Embryonic facial prominence (tissue), 1 donor: ENCODE measurements at regions not wholly inside any gene's neighbourhood (a gene's known extent, or its start where the extent isn't known, plus 50 kb on each side); places are given as distances from the start of the nearest gene placed in this dataset.

ENCODE experiments used
- DNase-seq: peaks from one replicate; pipeline ENCODE4 v3.0.0-alpha.2; 2016; ENCODE audit errors: extremely low spot score

DNA sequence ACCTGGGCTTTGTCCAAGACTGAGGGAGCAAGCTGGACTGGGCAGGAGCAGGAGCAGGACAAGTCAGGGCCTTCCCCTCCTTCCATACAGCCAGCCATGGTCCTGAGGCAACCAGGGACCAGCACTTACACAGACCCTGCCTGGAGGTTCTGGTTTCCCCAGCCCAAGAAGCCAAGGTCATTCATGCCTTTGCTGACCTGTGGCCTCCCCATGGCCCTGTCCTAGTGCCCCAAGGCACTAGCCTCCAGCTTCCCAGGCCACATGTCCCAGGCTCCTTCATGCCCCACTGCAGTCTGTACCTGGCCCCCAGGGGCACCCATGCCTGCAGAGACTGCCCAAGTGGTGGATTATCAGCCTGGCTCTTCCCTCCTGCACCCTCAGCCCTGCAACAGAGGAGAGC is 243.9 kb downstream of the TOMM20 start:
- no peak for DNase-seq

DNA sequence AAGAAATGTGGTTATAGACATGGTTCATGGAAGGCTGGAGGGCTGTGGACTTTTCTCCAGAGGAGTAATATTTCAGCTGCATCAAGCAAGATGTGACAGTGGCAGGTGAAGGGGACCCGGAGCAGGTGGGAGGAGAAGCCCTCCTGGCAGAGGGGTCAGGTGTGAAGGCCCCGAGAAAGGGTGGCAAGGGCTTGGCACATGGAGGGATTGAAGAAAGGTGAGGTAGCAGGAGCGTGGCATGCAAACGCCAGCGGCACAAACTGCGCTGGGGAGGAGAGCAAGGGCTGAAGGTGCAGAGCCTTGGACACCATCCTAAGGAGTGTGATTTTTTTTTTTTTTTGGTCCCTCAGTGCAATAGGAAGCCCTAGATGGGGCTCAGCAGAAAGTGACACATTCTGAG is 244.6 kb downstream of the TOMM20 start:
- DNase-seq, result no peak

DNA sequence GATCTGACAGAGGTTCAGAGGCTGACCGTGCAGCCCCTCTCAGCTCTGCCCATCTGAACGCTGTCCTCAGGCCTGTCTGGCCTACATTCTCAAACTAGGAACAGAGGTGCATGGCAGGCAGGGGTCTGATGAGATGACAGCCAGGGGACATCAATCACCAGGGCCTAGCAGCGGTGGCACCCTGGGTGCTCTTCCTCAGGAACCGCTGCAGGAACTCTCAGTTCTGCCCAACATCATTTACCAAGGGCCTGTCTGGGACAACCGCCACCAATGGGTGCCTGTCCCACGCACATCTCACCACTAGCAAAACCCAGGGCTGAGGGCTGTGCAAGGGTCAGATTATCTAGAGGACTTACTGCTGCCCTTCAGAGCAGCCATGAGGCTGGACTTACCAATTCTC is 245.7 kb downstream of the TOMM20 start:
- no peak for DNase-seq

DNA sequence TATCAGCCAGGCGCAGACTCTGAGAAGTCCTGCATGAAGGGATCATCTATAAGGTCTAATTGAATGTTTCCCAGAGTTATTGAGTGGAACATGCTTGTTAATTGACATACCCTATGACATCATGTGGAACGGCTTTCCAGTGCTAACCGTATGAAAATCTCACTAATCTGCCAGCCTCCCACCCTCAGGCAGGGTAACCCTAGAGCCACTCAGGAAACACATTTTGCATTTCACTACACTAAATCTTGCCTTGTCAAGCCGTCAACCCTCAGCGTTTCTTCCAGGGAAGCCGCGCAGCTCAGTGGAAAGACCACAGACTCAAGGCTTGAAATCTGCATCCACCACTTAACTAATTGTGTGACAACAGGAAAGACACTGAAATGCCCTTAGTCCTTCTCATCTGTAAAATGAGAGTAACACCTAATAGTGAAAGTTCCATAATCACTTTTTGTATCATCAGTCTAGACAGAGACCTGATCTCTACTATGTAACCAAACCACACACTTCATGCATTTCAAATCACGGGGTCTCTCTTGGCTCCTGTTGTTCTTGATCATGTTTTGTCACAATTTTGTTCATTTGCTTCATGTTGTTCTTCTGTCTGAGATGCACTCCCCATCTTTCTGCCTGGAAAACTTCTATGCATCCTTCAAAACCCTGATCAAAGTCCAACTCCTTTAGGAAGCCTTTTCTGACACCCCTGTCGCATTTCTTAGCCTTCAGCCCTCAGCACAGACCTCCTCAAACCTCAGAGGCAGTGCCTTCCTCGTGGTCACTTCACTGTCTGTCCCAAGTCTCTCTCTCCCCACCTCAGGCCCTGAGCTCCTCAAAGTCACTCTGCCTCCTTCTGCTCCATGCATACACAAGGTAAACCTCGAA is 246.5 kb downstream of the TOMM20 start:
- no peak for DNase-seq

DNA sequence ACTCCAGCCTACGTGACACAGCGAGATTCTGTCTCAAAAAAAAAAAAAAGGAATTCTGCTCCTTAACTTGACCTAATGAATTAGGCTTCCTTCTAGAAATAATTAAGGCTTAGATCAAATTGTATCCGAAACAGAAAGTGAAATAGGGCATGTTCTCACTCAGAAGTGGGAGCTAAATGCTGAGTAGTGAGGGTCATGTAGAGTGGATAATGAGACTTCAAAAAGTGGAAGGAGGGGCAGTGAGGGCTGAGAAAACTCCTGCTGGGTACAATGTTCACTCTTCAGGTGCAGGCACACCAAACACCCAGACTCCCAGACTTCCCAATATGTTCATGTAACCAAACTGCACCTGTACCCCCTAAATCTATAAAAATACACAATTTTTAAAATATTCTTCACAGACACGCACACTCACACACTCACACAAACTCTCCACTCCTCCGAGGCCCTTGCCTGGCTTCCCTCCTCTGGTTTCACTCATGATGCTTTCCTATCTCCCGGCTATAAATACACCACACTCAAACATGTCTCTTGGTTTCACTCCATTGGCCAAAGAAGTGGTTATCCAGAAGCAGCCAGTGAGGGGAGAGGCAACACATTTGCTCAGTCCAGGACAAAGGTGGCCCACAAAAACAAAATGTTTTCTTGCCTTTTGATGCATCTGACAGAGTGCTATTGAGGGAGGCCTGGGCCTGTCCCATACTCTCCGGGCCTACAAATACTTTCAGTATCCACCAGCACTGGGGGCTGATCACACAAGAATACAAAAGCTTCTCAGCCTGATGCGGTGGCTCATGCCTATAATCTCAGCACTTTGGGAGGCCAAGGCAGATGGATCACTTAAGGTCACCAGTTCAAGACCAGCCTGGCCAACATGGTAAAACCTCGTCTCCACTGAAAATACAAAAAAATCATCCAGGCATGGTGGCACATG is 249.2 kb downstream of the TOMM20 start:
- no peak for DNase-seq

DNA sequence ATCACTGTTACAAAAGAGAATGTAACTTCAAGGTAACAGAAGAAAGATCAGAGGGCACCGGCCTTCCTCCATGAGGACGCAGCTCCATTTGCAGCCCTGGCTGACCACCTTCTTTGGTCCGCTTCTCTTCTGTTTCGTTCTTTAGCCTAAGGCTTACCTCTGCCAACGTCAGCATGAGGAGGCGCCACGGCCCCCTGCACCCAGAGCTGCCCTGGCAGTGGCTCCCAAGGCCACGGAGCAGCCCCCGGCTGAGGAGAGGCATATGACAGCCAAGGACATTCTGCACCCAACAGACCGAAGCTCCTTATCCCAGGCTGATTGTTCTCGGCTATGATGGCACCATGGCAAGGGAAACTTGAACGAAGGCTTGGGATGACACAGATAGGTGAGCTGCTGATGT is 250.3 kb downstream of the TOMM20 start:
- no peak for DNase-seq

DNA sequence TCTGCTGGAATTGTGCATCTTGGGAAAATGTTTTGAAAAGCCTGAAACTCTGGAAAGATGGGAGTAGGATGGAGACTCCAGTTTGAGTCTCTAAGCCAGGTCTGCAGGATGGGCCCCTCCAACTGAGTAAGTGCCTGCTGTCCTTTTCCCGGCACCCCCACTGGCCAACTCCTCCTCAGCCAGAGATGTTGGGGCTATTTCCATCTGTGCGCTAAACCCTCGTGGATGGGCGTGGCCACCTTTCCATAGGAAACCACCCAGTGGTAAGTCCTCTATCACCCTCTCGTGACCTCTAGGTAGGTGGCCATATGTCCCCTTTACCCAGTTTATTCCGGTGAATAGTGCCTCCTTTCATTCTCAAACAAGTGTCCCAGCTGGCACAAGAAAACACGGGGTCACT is 250.9 kb downstream of the TOMM20 start:
- no peak for DNase-seq

DNA sequence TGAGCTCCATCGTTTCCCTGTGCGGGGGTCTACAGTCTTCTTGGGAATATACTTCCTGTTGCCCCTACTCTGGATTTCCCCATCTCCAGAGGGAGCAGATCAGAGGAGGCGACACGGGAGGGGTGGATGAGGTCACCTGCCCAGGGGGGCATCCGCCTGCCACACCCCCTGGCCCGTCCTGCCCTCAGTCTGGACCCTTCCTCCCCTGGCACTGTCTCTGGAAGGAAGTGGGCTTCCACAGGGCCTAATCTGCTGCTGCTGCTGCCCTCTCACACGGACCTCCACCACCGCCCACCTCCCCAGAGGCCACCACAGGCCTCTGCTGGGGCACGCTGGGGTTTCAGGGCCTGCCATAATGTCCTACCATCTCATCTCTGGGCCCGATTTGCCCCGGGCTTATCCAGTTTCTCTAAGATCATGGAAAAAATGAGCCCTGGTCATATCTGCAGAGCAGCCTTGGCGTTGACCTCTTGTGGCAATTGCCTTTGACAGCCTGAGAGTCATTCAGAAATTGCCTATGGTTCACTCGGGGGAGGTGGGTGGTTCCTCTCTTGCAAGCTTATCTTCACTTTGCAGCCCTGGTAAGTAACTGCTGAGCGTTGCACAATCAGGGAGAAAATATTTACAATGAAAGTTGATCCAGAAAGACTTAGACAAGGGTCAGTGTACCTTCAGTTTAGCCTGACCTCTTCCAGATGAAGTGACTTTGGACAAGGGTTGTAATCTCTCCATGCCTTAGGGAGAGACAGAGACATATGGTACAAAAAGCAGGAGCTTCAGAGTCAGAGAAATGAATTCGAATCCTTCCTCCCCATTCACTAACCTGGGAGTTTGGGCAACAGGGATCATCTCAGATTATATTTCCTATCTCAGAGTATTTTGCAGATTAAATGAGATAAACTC is 252.4 kb downstream of the TOMM20 start:
- DNase-seq, result no peak

DNA sequence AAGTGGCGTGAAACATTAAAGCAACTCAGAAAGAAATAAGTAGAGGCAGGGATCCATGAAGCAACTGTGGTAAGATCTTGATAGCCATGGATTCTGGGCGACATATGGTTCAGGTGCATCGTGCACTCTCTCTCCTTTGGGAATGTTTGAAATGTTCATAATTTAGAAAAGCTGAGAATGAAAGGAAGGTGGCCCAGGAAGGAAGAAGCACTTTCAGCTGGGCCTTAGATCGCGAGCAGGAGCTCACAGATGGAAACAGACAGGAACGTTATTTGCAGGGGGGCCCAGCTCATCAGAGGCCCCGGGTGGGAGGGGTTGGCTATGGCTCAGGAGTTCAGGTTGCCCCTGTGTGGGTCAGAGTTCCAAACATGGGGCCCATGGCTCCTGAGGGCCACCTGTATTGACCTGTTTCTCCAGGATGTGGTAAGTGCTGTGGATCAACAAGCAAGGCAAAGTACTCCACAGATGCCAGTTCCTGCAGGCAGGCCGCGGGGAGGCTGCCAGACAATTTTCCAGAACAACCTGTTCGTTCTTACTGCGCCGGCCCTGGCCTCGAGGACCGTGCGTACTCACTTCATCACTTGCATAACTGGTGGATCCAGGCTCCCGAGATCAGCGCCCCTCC is 253.2 kb downstream of the TOMM20 start:
- DNase-seq, result no peak

DNA sequence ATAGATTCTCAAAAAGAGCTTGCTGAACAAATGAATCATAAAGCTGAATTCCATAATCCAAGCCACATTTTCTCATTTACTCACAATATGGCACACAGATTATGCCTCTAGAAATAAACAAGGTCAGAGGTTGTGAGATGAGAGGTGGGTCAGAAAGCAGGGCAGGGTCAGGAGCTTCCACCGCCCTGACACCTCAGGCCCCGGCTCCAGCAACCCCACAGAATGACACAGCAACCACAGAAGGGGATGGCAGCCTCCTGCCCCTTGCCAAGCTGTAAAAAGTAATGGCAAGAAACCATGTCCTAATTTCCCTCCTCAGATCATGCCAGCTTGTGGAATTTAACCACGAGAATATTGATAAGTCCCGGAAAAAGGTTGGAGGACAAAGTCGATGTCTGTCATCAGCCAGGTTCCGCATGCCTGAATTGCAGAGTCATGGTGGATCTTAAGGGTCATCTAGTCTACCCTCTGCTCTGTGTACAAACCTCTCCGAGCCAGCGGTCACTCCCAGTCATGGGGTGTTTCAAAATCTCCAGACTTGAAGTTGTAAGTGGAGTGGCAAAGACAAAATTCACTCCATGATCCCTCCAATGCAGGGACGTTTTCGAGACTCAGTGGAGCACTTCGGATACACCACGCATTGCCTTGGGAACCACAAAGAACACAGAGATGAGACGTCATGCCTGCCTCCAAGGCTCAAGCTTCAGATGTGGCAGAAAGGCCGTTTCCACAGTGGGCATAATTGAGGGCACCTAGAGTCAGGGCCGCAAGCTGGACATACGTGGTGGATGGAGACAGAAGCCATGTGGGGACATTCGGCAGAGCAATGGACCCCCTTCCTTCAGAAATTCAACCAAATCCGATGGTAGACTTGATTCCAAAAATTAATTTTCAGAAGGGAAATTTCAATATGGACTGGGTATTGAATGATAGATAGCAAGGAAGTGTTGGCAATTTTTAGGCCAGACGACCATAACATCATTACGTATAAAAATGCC is 254.0 kb downstream of the TOMM20 start:
- no peak for DNase-seq

DNA sequence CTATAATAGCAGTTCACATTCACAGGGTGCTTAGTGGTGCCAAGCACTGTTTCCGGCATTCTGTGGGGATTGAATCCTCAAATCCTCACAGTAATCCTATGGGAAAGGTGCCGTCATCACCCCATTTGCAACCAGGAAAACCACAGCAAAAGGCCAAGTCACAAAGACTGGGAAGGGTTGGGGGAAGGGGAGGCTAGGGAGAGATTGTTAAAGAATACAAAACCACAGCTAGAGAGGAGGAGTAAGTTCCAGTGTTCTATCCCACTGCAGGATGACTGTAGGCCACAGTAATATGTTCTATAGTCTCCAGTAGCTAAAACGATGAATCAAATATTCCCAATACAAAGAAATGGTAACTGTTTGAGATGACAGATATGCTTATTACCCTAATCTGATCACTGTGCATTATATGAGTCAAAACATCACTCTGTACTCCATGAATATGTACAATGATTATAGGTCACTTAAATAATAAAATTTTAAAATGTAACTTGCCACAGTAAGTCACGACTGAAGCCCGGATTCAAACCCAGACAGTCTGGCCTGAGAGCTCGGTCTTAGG is 256.8 kb downstream of the TOMM20 start:
- no peak for DNase-seq

DNA sequence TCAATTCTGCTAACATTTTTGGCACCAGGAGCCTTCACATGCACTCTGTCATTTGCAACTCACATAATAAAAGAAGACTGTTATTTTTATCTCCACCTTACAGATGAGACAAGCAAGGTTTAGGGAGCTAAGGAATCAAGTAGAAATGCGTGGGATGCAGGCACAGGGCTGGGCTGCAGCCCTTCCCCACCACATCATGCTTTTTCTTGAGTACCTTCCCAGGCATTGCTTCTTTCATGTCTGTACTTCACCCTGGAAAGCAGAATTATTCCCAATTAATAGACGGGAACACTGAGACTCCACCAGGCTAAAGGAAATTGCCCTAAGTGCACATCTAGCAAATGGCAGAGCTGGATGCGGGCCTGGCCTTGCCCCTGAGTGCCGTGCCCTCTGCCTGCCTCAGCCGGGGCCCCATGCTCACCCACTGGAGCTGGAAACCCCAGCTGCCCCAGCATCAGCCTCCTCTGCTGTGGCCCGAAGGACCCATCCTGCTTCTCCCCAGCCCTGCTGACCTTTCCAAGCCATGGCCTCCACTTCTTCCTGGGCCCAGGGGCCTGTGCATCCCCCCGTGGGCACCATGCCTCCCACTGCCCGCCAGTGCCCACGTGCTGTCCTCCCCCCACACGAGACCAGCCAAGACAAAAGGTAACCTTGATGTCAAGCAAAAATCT is 257.5 kb downstream of the TOMM20 start:
- no peak for DNase-seq

DNA sequence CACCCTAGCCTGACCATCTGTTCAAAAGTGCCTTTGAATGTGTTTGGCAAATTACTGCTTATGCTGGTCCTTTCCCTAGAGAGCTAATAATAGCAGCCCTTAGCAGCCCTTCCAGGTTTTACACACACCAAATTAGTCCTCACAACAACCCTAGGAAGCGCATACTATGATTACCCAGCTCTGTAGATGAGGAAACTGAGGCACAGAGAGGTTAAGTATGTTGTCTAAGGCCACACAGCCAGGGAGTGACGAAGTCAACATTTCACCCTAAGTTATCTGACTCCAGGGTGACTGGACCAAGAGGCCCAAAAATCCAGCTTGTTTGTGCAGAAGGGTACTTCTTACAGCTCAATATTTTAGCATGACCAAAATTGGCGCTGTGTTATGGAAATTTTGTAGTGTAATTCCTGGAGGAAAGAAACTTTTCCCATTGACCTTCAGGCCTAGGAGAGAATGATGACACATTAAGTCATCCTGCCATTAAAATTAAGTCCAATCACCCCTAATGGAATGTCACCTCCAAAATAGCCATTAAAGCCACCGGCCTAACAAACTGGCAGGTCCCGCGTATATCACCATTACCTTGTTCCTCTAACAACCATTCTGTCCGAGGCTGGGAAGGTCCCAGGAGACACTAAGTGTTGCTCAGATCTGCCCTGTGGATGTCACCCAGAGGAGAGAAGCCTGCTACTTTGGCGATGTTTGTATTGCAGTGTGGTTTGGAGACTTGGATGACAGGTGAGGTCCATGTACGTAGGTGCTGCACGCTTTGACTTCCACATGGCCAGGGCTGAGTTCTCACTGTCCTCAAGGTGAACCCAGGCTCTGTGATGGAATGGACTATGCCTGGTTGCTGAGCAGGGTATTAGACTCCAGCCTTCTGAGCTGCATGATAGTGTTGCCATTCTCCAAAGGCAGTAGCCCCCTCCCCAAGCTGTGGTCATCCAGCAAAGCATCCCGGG is 258.3 kb downstream of the TOMM20 start:
- no peak for DNase-seq

DNA sequence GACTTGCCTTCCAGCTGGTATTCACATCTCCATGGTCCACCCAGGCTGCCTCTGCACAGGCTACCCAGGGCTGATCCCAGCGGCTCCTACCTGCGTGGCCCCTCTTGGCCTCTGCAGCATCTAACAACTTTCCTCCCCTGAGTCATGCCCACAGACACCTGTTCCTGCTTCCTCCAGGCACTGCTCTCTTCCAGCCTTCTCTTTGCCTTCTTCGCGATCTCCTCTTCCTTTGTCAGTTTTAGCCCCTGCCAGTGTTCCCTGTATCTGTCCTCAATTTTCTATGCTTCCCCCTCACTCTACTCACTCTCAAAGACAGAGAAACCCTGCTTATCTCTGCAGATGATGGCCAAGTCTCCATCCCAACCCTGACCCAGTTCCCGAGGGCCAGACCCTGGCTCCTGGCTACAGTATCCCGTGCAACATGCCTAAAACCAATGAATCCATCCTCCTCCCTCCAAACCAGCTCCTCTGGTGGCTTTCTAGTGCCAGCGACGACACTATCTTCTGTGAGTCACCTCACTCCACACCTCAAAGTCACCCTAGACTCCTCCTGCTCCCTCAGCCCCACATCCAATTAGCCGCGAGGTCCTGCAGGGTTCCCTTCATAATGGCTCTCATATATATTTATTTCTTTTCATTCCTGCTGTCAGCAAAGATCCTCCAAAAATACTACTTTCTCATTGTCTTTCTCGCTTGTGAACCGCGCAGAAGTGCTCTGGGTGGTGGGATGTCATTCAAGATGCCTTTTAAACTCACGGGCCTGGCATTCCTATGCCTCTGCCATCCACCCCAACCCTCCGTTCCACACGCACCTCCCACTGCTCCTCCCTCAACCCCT is 259.2 kb downstream of the TOMM20 start:
- DNase-seq, result no peak

DNA sequence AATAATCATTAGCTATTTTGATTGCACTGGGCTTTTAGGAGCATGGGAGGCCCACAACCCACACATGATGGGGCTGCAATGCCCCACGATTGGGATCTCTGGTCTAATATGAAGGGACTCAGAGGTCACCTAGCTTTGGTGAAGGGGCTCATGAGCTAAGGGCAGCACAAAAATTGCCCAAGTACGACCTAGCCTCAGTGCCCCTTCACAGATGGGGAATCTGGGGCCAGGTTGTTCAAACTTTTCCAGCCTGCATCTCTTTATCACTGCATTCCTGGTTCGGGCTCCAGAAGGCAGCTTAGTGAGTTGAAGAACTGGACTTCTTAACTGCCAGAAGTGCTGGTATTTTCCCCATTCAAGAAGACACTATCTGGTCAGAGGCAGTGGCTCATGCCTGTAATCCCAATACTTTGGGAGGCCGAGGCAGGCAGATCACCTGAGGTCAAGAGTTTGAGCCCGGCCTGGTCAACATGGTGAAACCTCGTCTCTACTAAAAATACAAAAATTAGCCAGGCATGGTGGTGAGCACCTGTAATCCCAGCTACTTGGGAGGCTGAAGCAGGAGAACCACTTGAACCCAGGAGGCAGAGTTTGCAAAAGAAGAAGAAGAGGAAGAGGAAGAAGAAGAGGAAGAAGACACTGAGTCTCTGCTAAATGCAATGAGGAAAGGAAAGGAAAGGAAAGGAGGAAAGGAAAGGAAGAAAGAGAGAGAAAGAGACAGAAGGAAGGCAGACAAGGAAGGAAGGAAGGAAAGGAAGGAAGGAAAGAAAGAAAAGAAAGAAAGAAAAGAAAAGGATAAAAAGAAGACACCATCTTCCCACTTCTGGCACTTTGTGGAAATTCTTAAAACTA is 258.5 kb upstream of the IRF2BP2 start:
- DNase-seq, result no peak
